ENCODE measurements at regions not wholly inside any gene's neighbourhood (a gene's known extent, or its start where the extent isn't known, plus 50 kb on each side); places are given as distances from the start of the nearest gene placed in this dataset.

DNA sequence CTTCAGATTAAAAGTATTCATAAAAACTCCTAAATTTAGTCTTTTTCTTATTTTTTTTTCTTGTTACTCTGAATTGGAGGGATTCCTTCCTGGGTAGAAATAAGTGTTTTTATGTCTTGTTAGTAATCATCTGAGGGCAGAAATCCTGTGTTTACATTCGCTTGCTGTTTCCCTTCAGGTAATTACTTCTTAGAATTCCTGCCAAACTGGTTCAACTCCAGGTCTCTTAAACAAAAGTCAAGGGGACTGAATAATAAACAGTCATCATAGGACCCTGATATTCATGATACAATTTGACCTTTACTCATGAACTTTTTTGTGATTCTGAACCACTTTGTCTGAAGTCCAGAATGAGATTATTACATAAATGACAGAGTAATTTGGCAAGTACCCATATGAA is 843.9 kb downstream of the FLRT2 start (continued):
- TF ChIP-seq, protein P1, sequence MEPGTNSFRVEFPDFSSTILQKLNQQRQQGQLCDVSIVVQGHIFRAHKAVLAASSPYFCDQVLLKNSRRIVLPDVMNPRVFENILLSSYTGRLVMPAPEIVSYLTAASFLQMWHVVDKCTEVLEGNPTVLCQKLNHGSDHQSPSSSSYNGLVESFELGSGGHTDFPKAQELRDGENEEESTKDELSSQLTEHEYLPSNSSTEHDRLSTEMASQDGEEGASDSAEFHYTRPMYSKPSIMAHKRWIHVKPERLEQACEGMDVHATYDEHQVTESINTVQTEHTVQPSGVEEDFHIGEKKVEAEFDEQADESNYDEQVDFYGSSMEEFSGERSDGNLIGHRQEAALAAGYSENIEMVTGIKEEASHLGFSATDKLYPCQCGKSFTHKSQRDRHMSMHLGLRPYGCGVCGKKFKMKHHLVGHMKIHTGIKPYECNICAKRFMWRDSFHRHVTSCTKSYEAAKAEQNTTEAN (CRISPR knock-in tag; conservative IDR thresholded peaks at IDR 0.05) = no peak
- TF ChIP-seq ZNF484 (CRISPR knock-in tag; IDR thresholded peaks at IDR 0.05; ENCODE audit: borderline replicate concordance, low read depth) (no peak), REL (CRISPR knock-in tag; conservative IDR thresholded peaks at IDR 0.05) (no peak), ZFP90 (CRISPR knock-in tag; IDR thresholded peaks at IDR 0.05; ENCODE audit: borderline replicate concordance) (no peak), ELF4 (CRISPR knock-in tag; IDR thresholded peaks at IDR 0.05; ENCODE audit: borderline replicate concordance) (no peak)
- TF ChIP-seq, protein P2, sequence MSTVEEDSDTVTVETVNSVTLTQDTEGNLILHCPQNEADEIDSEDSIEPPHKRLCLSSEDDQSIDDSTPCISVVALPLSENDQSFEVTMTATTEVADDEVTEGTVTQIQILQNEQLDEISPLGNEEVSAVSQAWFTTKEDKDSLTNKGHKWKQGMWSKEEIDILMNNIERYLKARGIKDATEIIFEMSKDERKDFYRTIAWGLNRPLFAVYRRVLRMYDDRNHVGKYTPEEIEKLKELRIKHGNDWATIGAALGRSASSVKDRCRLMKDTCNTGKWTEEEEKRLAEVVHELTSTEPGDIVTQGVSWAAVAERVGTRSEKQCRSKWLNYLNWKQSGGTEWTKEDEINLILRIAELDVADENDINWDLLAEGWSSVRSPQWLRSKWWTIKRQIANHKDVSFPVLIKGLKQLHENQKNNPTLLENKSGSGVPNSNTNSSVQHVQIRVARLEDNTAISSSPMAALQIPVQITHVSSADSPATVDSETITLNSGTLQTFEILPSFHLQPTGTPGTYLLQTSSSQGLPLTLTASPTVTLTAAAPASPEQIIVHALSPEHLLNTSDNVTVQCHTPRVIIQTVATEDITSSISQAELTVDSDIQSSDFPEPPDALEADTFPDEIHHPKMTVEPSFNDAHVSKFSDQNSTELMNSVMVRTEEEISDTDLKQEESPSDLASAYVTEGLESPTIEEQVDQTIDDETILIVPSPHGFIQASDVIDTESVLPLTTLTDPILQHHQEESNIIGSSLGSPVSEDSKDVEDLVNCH (CRISPR knock-in tag; IDR thresholded peaks at IDR 0.05) = no peak

DNA sequence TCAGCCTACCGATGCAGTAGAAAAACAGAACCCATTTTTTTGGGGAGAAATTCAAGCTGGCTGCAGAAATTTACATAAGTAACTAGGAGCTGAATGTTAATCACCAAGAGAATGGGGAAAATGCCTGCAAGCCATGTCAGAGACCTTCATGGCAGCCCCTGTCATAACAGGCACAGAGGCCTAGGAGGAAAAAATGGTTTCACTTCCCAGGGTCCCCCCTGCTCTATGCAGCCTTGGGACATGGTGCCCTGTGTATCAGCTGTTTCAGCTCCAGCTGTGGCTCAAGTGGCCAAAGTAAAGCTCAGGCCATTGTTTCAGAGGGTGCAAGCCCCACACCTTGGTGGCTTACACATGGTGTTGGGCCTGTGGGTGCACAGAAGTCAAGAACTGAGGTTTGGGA is 842.5 kb downstream of the FLRT2 start:
- FAIRE-seq (no peak), ATAC-seq (no peak), DNase-seq (ENCODE audit: low spot score) (no peak)
- Histone ChIP-seq H4K20me1 (ENCODE audit: insufficient read depth, low read length) (no peaks in the 10 kb centered on the region), H2AFZ (ENCODE audit: low read length) (no peak overlapping the region), H3K27me3 (ENCODE audit: control insufficient read depth in 1 of 2, insufficient read depth in 2 of 2, low read length in 2 of 2) (no peaks in the 10 kb centered on the region), H3K79me2 (ENCODE audit: insufficient read depth, low read length) (no peaks in the 10 kb centered on the region), H3K9me3 (ENCODE audit: low read length) (peaks cover 53% of the 10 kb centered on the region), H3K4me1 (ENCODE audit: insufficient read depth, low read length) (no peaks in the 10 kb centered on the region), H3K36me3 (replicated peaks in 1 of 2; ENCODE audit: control insufficient read depth in 1 of 2, insufficient read depth in 2 of 2, low read length in 2 of 2) (no peaks in the 10 kb centered on the region), H3K27ac (ENCODE audit: extremely low read length, insufficient read depth, low read length) (no peak overlapping the region), H3K4me2 (ENCODE audit: low read depth, low read length) (no peak overlapping the region), H3K9ac (ENCODE audit: insufficient read depth, low read depth, low read length) (no peak overlapping the region), H3K4me3 (replicated peaks in 1 of 3; ENCODE audit: insufficient read depth in 1 of 3, low read depth in 2 of 3, low read length in 3 of 3) (no peak overlapping the region)
- BruUV-seq (replicated peaks) = no TSS peak
- in situ Hi-C loops (cut with HindIII; ENCODE audit: extremely low pct_ligation_motif_present, low pct_unique_long_range_greater_than_20kb) = no loop called here
- POLR2A ChIA-PET = no interaction called here
- intact Hi-C loops (cut with micrococcal nuclease; ENCODE audit: unreplicated experiment) = no loop called here
- CTCF ChIA-PET (ENCODE audit: low intra/inter-chr PET ratio, low total read pairs) = no interaction called here
- WGBS (ENCODE audit: low lambda C conversion rate) = 4% methylated on average over 1 of the region's 1 CpG
- TF ChIP-seq ZNF550 (CRISPR knock-in tag; IDR thresholded peaks at IDR 0.05; ENCODE audit: borderline replicate concordance) = no peak
- no peak for TF ChIP-seq SMAD9 (CRISPR knock-in tag; IDR thresholded peaks at IDR 0.05)
- no peak for TF ChIP-seq ZFP36L2 (CRISPR knock-in tag; IDR thresholded peaks at IDR 0.05)
- TF ChIP-seq CCAR2 (optimal IDR thresholded peaks at IDR 0.05; ENCODE audit: low read depth, low read length) = no peak
- no peak for TF ChIP-seq FOXA1 (IDR thresholded peaks at IDR 0.05)
- TF ChIP-seq FOXA1 (CRISPR knock-in tag; IDR thresholded peaks at IDR 0.05) = no peak
- no peak for TF ChIP-seq ZBTB7A (CRISPR knock-in tag; IDR thresholded peaks at IDR 0.05)
- TF ChIP-seq, protein P3, sequence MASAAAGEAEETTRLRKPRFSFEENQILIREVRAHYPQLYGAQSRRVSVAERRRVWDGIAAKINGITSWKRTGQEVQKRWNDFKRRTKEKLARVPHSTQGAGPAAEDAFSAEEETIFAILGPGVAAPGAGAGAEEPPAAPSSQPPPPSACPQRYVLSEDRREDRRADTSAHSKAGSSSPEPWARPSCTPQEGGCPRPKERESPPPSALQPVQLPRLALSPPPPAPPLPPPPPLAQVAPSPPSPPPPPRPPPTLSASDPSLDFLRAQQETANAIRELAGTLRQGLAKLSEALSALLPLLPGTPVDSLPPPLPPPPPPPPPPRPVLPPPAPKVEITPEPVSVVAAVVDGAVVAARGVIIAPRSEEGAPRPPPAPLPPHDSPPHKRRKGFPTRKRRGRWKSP (CRISPR knock-in tag; IDR thresholded peaks at IDR 0.05) = no peak
- no peak for TF ChIP-seq ZNF160 (CRISPR knock-in tag; IDR thresholded peaks at IDR 0.05)
- TF ChIP-seq ZNF501 (CRISPR knock-in tag; IDR thresholded peaks at IDR 0.05) = no peak
- no peak for TF ChIP-seq CHD2 (IDR thresholded peaks at IDR 0.05; ENCODE audit: low read depth, low read length)
- TF ChIP-seq ZNF761 (CRISPR knock-in tag; conservative IDR thresholded peaks at IDR 0.05) = no peak
- TF ChIP-seq MIER3 (CRISPR knock-in tag; IDR thresholded peaks at IDR 0.05; ENCODE audit: borderline replicate concordance) = no peak
- no peak for TF ChIP-seq TCF7 (IDR thresholded peaks at IDR 0.05; ENCODE audit: low read depth)
- TF ChIP-seq, protein P4, sequence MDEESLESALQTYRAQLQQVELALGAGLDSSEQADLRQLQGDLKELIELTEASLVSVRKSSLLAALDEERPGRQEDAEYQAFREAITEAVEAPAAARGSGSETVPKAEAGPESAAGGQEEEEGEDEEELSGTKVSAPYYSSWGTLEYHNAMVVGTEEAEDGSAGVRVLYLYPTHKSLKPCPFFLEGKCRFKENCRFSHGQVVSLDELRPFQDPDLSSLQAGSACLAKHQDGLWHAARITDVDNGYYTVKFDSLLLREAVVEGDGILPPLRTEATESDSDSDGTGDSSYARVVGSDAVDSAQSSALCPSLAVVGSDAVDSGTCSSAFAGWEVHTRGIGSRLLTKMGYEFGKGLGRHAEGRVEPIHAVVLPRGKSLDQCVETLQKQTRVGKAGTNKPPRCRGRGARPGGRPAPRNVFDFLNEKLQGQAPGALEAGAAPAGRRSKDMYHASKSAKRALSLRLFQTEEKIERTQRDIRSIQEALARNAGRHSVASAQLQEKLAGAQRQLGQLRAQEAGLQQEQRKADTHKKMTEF (CRISPR knock-in tag; IDR thresholded peaks at IDR 0.05) = no peak
